Astrocyte of the cerebellum (primary cell): ENCODE measurements at regions not wholly inside any gene's neighbourhood (a gene's known extent, or its start where the extent isn't known, plus 50 kb on each side); places are given as distances from the start of the nearest gene placed in this dataset.
"Not testable (repeated sequence)": the region's sequence is repeated elsewhere in the genome, so short reads cannot be mapped to it uniquely, and the experiment has no call there.

Experiments
- DNase-seq: peaks from one replicate; pipeline ENCODE4 v3.0.0-alpha.2; 2011; ENCODE audit warnings: low read depth
- H3K4me3 ChIP-seq: 2 replicates; pipeline ENCODE4 v1.5.1; 2011; ENCODE audit warnings: mild to moderate bottlenecking, low read depth, low read length, moderate library complexity
- in situ Hi-C: cut with HindIII; loops from 2 replicates; pipeline ENCODE4 v1.10.0; 2017; ENCODE audit warnings: low sequenced_read_pairs
- TF ChIP-seq, protein P1 (sequence below): IDR thresholded peaks from 2 replicates; pipeline ENCODE4 v1.5.1; 2012; ENCODE audit warnings: low read length, low read depth, moderate library complexity, mild to moderate bottlenecking; ENCODE audit errors: missing control alignments

DNA sequence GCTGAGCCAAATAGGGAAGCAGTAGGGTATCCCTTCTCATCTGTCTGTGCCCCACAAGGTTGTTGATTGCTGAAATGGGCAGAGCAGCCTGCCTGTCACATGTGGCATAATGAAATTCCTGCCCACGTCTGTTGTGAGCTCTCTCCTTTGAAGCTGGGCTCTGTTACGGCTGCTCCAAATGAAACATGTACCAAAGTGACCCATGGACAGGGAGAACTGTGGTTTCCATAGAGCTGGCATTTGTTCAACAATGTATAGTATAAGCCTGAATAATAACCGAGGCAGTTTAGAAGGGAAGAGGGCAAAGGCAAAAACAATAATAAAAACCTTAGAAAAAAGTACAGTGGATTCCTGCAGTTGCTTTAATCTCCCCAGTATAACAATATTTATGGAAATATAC lies 149.7 kb downstream of the LYPLAL1 start:
- in situ Hi-C loops, result no loop called here
- DNase-seq, result no peak
- TF ChIP-seq, protein P1, sequence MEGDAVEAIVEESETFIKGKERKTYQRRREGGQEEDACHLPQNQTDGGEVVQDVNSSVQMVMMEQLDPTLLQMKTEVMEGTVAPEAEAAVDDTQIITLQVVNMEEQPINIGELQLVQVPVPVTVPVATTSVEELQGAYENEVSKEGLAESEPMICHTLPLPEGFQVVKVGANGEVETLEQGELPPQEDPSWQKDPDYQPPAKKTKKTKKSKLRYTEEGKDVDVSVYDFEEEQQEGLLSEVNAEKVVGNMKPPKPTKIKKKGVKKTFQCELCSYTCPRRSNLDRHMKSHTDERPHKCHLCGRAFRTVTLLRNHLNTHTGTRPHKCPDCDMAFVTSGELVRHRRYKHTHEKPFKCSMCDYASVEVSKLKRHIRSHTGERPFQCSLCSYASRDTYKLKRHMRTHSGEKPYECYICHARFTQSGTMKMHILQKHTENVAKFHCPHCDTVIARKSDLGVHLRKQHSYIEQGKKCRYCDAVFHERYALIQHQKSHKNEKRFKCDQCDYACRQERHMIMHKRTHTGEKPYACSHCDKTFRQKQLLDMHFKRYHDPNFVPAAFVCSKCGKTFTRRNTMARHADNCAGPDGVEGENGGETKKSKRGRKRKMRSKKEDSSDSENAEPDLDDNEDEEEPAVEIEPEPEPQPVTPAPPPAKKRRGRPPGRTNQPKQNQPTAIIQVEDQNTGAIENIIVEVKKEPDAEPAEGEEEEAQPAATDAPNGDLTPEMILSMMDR, result no peak
- no peak overlapping the region for H3K4me3 ChIP-seq

DNA sequence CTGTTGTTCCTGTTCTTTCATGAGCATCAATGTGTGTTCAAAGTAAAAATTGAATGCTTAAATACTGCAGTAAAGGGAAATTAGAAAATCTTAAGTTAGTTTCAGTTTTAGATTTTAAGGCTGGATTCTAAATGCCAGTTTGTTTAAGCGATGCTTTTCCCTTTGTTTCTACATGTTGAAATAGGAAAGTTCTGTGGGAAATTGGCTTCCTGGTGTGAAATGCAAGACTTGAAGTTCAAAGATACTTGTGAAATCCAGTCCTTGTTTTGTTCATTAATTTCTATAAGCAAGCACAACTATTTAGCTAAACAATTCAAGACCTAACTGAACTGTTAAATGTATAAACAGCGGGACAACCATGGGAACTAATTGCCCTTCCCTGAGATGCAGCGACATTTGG lies 149.1 kb downstream of the LYPLAL1 start:
- in situ Hi-C loops, result no loop called here
- TF ChIP-seq, protein P1, result no peak
- no peak for DNase-seq
- no peak overlapping the region for H3K4me3 ChIP-seq

DNA sequence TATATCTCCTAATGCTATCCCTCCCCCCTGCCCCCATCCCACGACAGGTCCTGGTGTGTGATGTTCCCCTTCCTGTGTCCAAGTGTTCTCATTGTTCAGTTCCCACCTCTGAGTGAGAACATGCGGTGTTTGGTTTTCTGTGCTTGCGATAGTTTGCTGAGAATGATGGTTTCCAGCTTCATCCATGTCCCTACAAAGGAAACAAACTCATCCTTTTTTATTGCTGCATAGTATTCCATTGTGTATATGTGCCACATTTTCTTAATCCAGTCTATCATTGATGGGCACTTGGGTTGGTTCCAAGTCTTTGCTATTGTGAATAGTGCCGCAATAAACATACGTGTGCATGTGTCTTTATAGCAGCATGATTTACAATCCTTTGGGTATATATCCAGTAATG lies 146.9 kb downstream of the LYPLAL1 start:
- in situ Hi-C loops, H3K4me3 ChIP-seq, DNase-seq: not testable (repeated sequence)

DNA sequence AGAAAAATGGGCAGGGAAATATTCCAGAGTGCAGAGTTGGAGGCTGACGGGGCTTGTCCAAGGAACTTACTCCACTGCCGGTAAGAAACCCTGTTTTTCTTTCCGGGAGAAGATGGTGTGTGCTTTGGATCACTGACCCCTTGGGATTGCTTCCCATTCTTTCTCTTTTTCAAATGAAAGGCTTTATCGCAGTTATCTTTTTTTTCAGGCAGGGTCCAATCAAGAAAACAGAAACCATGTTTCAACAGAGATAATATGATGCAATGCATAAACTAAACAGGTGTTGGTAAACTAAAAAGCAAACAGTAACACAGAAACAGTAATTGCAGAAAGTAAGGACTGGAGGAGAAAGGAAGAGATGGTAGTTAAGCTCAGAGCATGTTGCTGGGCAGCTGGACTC lies 145.1 kb downstream of the LYPLAL1 start:
- in situ Hi-C loops, result no loop called here
- no peak for DNase-seq
- TF ChIP-seq, protein P1, result no peak
- H3K4me3 ChIP-seq, result no peak overlapping the region

DNA sequence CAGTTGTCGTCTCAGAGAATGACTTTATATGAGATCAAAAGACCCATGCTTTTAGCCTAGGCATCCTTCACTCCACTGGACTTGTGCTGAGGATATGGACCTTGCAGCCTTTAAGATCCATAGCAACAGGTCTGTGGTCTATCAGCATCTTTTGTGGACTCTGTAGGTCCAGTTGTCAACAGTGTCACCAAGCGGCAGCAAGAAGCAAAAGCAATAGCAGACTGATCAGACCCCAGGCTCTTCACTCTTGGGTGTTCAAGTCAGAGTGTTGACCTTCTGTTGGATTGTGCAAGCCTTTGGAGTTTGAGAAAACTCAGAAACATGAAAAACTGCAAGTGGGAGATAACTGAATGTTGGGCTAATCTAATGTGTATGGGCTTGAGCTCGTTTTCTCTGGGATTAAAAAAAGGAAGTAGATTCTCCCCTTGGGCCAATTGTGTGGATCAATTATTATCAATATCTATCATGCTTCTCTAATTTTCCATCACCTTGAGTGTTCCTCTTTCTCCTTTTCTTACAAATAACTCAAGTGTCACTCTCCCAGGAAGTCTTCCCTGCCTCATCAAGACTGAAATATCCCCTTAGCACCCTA lies 144.2 kb downstream of the LYPLAL1 start:
- no peak for DNase-seq
- in situ Hi-C loops, result no loop called here
- no peak overlapping the region for H3K4me3 ChIP-seq
- TF ChIP-seq, protein P1, result peak; percentile 32

DNA sequence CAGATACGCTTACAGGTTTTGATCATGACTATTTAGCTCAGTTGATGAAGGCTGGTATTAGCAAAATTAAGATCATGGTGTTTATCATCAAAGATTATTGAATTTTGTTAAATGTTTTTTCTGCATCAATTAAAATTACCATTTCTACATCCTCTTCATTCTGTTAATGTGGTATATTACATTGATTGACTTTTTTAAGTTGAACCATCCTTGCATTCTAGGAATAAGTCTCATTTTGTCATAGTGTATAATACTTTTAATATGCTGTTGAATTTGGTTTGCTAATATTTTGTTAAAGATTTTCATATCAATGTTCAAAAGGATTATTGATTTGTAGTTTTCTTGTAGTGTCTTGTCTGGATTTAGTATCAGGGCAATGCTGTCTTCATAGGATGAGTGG lies 142.4 kb downstream of the LYPLAL1 start:
- DNase-seq, result no peak
- TF ChIP-seq, protein P1, result no peak
- no peak overlapping the region for H3K4me3 ChIP-seq
- in situ Hi-C loops, result no loop called here

DNA sequence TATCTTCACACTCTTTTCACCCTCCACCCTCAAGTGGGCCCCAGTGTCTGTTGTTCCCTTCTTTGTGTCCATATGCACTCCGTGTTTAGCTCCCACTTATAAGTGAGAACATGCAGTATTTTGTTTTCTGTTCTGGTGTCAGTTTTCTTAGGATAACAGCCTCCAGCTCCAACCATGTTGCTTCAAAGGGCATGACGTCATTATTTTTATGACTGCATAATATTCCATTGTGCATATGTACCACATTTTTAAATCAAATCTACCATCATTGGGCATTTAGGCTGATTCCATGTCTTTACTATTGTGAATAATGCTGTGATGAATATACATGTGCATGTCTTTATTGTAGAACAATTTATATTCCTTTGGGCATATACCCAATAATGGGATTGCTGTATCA lies 140.3 kb downstream of the LYPLAL1 start:
- TF ChIP-seq, protein P1, result no peak
- in situ Hi-C loops, result no loop called here
- H3K4me3 ChIP-seq, result no peak overlapping the region
- no peak for DNase-seq
